ENCODE measurements at regions not wholly inside any gene's neighbourhood (a gene's known extent, or its start where the extent isn't known, plus 50 kb on each side); places are given as distances from the start of the nearest gene placed in this dataset.

DNA sequence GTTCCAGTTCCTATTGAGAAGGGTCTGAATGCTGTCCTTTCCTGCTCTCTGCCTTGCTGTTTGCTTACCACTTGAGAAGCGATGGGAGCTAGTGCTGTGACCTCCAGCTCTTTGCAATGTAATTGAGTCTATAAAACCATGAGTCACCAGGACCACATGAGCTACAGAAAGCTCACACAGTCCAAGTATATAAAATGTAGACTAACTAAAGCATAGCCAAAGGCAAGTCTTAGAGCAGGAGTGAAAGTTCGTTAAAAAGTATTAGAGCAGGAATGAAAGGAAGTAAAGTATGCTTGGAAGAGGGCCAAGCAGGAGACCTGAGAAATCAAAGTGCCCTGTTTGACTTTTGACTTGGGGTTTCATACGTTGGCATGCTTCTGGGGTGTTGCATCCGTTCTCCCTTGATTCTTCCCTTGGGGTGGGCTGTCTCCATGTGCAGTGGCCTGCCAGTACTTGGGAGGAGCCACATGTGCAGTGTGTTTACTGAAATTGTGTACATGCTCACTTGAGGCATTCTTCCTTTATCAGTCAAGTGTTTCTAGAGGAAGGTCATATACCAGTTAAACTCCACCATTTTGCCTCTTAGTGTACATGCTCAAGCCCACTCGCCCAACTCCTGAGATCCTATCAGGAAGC, 71.3 kb upstream of the KIT start (continued):
- TF ChIP-seq EED (CRISPR knock-in tag; IDR thresholded peaks at IDR 0.05) (no peak), HIVEP1 (CRISPR knock-in tag; IDR thresholded peaks at IDR 0.05) (no peak), ZNF850 (CRISPR knock-in tag; conservative IDR thresholded peaks at IDR 0.05) (no peak), RFX5 (IDR thresholded peaks at IDR 0.05; ENCODE audit: low read depth, low read length) (no peak)
- TF ChIP-seq, protein P1, sequence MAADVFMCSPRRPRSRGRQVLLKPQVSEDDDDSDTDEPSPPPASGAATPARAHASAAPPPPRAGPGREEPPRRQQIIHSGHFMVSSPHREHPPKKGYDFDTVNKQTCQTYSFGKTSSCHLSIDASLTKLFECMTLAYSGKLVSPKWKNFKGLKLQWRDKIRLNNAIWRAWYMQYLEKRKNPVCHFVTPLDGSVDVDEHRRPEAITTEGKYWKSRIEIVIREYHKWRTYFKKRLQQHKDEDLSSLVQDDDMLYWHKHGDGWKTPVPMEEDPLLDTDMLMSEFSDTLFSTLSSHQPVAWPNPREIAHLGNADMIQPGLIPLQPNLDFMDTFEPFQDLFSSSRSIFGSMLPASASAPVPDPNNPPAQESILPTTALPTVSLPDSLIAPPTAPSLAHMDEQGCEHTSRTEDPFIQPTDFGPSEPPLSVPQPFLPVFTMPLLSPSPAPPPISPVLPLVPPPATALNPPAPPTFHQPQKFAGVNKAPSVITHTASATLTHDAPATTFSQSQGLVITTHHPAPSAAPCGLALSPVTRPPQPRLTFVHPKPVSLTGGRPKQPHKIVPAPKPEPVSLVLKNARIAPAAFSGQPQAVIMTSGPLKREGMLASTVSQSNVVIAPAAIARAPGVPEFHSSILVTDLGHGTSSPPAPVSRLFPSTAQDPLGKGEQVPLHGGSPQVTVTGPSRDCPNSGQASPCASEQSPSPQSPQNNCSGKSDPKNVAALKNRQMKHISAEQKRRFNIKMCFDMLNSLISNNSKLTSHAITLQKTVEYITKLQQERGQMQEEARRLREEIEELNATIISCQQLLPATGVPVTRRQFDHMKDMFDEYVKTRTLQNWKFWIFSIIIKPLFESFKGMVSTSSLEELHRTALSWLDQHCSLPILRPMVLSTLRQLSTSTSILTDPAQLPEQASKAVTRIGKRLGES (CRISPR knock-in tag; IDR thresholded peaks at IDR 0.05; ENCODE audit: borderline replicate concordance) = no peak

DNA sequence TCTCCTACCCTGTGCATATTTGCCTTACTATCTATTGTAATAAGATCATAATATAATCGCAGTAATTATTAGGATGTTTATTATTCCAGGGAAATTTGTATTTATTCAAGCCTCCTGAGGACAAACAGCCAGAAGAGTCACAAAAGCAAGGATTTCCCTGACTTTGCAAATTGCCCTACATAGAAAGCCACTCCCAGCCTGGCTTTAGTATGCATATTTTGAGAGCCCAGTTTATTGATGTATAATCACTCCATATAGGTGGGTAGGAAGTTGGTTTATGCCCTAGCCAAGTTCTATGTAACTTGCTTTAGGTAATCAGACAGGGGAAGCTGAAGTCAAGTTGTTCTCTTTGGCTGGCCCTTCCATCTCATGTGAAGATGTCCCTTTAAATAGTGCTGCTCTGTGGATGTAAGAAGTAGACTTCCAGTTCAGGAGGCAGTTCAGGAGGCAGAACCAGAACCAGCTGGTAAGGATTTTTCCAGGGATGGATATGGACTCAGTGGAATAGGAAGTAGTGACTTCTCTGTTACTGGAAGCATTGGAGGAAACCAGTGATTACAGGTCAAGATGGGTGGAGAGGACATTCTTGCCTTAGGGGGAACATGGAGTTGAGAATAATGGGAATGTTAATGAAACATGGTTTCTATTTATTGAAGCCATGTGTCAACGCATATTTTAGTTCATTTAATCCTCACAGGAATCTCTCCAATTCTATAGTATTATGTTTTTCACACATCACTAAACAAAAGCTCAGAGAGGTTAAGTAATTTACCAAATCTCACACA, 70.5 kb upstream of the KIT start:
- POLR2A ChIA-PET = no interaction called here
- no peak overlapping the region for H2AFZ ChIP-seq (ENCODE audit: low read length)
- no peaks in the 10 kb centered on the region for H3K36me3 ChIP-seq (replicated peaks in 1 of 2; ENCODE audit: control insufficient read depth in 1 of 2, insufficient read depth in 2 of 2, low read length in 2 of 2)
- H3K9me3 ChIP-seq (ENCODE audit: low read length) = no peaks in the 10 kb centered on the region
- FAIRE-seq = no peak
- no peak for DNase-seq (ENCODE audit: low spot score)
- H4K20me1 ChIP-seq (ENCODE audit: insufficient read depth, low read length) = no peaks in the 10 kb centered on the region
- in situ Hi-C loops (cut with HindIII; ENCODE audit: extremely low pct_ligation_motif_present, low pct_unique_long_range_greater_than_20kb) (no loop called here), intact Hi-C loops (cut with micrococcal nuclease; ENCODE audit: unreplicated experiment) (no loop called here)
- no peak overlapping the region for H3K27ac ChIP-seq (ENCODE audit: extremely low read length, insufficient read depth, low read length)
- no peaks in the 10 kb centered on the region for H3K4me1 ChIP-seq (ENCODE audit: insufficient read depth, low read length)
- 21% methylated on average over 2 of the region's 2 CpGs for WGBS (ENCODE audit: low lambda C conversion rate)
- H3K79me2 ChIP-seq (ENCODE audit: insufficient read depth, low read length) = no peaks in the 10 kb centered on the region
- H3K27me3 ChIP-seq (ENCODE audit: control insufficient read depth in 1 of 2, insufficient read depth in 2 of 2, low read length in 2 of 2) = peaks cover 0 to 6% of the 10 kb centered on the region in 2 experiments; a peak in 1 of 5 replicates
- BruUV-seq (replicated peaks) = no TSS peak
- TF ChIP-seq ZFP82 (CRISPR knock-in tag; IDR thresholded peaks at IDR 0.05; ENCODE audit: borderline replicate concordance) = no peak
- TF ChIP-seq RFX3 (CRISPR knock-in tag; IDR thresholded peaks at IDR 0.05) = no peak
- peak in 1 of 2 experiments; percentile 31; a peak in 2 of 4 replicates for TF ChIP-seq MAFK (conservative IDR thresholded peaks at IDR 0.05 in 1 of 2, IDR thresholded peaks at IDR 0.05 in 1 of 2; ENCODE audit: low read length in 2 of 2)
- CTCF ChIA-PET (ENCODE audit: low intra/inter-chr PET ratio, low total read pairs) = no interaction called here
- no peak for ATAC-seq
- H3K4me2 ChIP-seq (ENCODE audit: low read depth, low read length) = no peak overlapping the region
- no peak overlapping the region for H3K9ac ChIP-seq (ENCODE audit: insufficient read depth, low read depth, low read length)
- H3K4me3 ChIP-seq (replicated peaks in 1 of 3; ENCODE audit: insufficient read depth in 1 of 3, low read depth in 2 of 3, low read length in 3 of 3) = no peak overlapping the region
